Trophoblast cell (in vitro differentiated cells and primary cell): ENCODE measurements at regions not wholly inside any gene's neighbourhood (a gene's known extent, or its start where the extent isn't known, plus 50 kb on each side); places are given as distances from the start of the nearest gene placed in this dataset.

Experiments
- DNase-seq, 2 donors: peaks; one replicate each; pipeline ENCODE4 v3.0.0-alpha.2; 2016
- H2AFZ ChIP-seq: 2 replicates; pipeline ENCODE4 v1.6.1; 2013; ENCODE audit warnings: low read length, moderate library complexity, mild to moderate bottlenecking; ENCODE audit not compliant: insufficient read depth, poor library complexity
- H2AK5ac ChIP-seq: 2 replicates; pipeline ENCODE4 v1.6.1; 2013; ENCODE audit warnings: mild to moderate bottlenecking, low read length
- H2BK120ac ChIP-seq: 2 replicates; pipeline ENCODE4 v1.6.1; 2013; ENCODE audit warnings: low read length, mild to moderate bottlenecking, moderate library complexity; ENCODE audit not compliant: insufficient read depth, poor library complexity
- H2BK12ac ChIP-seq: 2 replicates; pipeline ENCODE4 v1.6.1; 2013; ENCODE audit warnings: mild to moderate bottlenecking, low read length, moderate library complexity
- H2BK5ac ChIP-seq: 2 replicates; pipeline ENCODE4 v1.6.1; 2013; ENCODE audit warnings: low read length, low read depth, moderate library complexity, mild to moderate bottlenecking; ENCODE audit not compliant: poor library complexity
- H3K14ac ChIP-seq: 2 replicates; pipeline ENCODE4 v1.6.1; 2013; ENCODE audit warnings: mild to moderate bottlenecking, low read length
- H3K18ac ChIP-seq: 2 replicates; pipeline ENCODE4 v1.6.1; 2013; ENCODE audit warnings: mild to moderate bottlenecking, low read length
- H3K23ac ChIP-seq: 2 replicates; pipeline ENCODE4 v1.6.1; 2013; ENCODE audit warnings: low read length
- H3K27ac ChIP-seq: 2 replicates; pipeline ENCODE4 v1.5.1; 2013; ENCODE audit warnings: low read depth, mild to moderate bottlenecking, inconsistent platforms, low read length, moderate library complexity
- H3K27me3 ChIP-seq: 2 replicates; pipeline ENCODE4 v1.6.1; 2013; ENCODE audit warnings: inconsistent platforms, mild to moderate bottlenecking, low read length, moderate library complexity; ENCODE audit not compliant: insufficient read depth
- H3K36me3 ChIP-seq, 2 experiments: 1 replicate in 1 of 2; 2 replicates in 1 of 2; pipeline ENCODE4 v1.6.1; 2013; ENCODE audit warnings: low read length in 2 of 2, mild to moderate bottlenecking in 2 of 2, moderate library complexity in 1 of 2; ENCODE audit not compliant: insufficient read depth in 2 of 2, control insufficient read depth in 1 of 2
- H3K4ac ChIP-seq: 2 replicates; pipeline ENCODE4 v1.6.1; 2013; ENCODE audit warnings: low read depth, mild to moderate bottlenecking, low read length, moderate library complexity
- H3K4me1 ChIP-seq, 2 experiments: 1 replicate in 1 of 2; 2 replicates in 1 of 2; pipeline ENCODE4 v1.6.1; 2013; ENCODE audit warnings: low read length in 2 of 2, mild to moderate bottlenecking in 2 of 2, moderate library complexity in 1 of 2; ENCODE audit not compliant: insufficient read depth in 2 of 2, control insufficient read depth in 1 of 2
- H3K4me2 ChIP-seq: 2 replicates; pipeline ENCODE4 v1.6.1; 2013; ENCODE audit warnings: inconsistent platforms, mild to moderate bottlenecking, low read length, moderate library complexity
- H3K4me3 ChIP-seq: 2 replicates; pipeline ENCODE4 v1.5.1; 2013; ENCODE audit warnings: mild to moderate bottlenecking, low read depth, low read length, inconsistent platforms
- H3K79me1 ChIP-seq: one replicate; pipeline ENCODE4 v1.6.1; 2013; ENCODE audit warnings: low read length
- H3K79me2 ChIP-seq: 2 replicates; pipeline ENCODE4 v1.6.1; 2013; ENCODE audit warnings: low read length, mild to moderate bottlenecking; ENCODE audit not compliant: control insufficient read depth, insufficient read depth, poor library complexity
- H3K9ac ChIP-seq: 2 replicates; pipeline ENCODE4 v1.6.1; 2013; ENCODE audit warnings: mild to moderate bottlenecking, low read length
- H3K9me3 ChIP-seq: 2 replicates; pipeline ENCODE4 v1.6.1; 2013; ENCODE audit warnings: low read depth, mild to moderate bottlenecking, control low read depth, inconsistent platforms, low read length; ENCODE audit not compliant: insufficient read depth
- H4K12ac ChIP-seq: 2 replicates; pipeline ENCODE4 v1.6.1; 2013; ENCODE audit warnings: low read depth, mild to moderate bottlenecking, low read length, moderate library complexity
- H4K8ac ChIP-seq: 2 replicates; pipeline ENCODE4 v1.6.1; 2013; ENCODE audit warnings: low read depth, mild to moderate bottlenecking, low read length, moderate library complexity
- H4K91ac ChIP-seq: one replicate; pipeline ENCODE4 v1.6.1; 2013; ENCODE audit warnings: low read depth, mild to moderate bottlenecking, low read length, moderate library complexity
- WGBS: extraction: QIAGEN DNeasy Blood & Tissue Kit; methylation state at CpG from one replicate; pipeline ENCODE4 v1.1.7; 2013; ENCODE audit warnings: missing lambda C conversion rate; ENCODE audit not compliant: insufficient read length, insufficient coverage; ENCODE audit errors: extremely low coverage; 5-methylcytosine and 5-hydroxymethylcytosine counted together

GRCh38 chr21:26758083-26758880 is 86.9 kb downstream of the ADAMTS1 start:
- Histone ChIP-seq H3K27me3 (no peaks in the 10 kb centered on the region), H2BK12ac (no peak overlapping the region), H3K4me3 (no peak overlapping the region), H4K12ac (no peak overlapping the region), H3K14ac (no peak overlapping the region), H3K4ac (no peak overlapping the region), H3K9ac (no peak overlapping the region), H3K4me1 (peaks cover 0 to 4% of the 10 kb centered on the region in 2 experiments), H2BK5ac (no peak overlapping the region), H3K36me3 (no peaks in the 10 kb centered on the region), H3K79me1 (peaks cover 9% of the 10 kb centered on the region), H3K9me3 (no peaks in the 10 kb centered on the region), H3K79me2 (no peaks in the 10 kb centered on the region), H3K27ac (no peak overlapping the region), H2AK5ac (no peak overlapping the region), H2BK120ac (no peak overlapping the region), H3K23ac (no peak overlapping the region), H4K91ac (no peak overlapping the region), H2AFZ (no peak overlapping the region), H4K8ac (no peak overlapping the region), H3K4me2 (no peak overlapping the region), H3K18ac (no peak overlapping the region)
- DNase-seq: peak in 1 of 2 donors; percentile 59
- no CpG with 5 or more reads among the region's 3 CpGs for WGBS

DNA sequence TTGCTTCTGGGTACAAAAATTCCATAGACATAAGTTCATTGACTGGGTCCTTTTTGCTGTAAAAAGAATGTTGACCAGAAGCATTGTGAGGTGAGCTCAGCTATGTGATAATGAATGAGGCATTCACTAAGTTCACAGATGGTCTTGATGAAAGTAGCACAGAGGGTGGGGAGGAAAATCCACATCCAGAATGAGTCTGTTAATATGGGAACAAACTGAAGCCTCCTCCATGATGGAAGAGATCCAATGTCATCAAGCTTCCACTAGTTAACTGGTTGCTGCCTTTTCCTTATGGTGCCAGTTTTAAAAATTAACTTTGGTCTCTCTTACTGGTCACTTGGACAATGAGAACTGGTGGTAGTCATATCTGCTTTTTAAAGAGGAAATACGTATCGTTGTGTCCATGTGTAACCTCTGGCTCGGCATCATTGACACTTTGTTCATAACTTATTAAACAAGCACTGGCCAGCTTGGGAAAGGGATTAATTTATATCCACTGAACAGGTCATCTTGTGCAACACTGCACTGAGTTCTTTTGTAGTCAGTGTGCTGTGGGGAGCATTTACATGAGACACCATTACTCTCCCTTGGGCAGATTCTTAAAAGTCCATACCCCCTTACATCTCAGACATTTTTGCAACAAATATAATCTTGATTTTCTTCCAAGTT is 88.6 kb downstream of the ADAMTS1 start:
- Histone ChIP-seq H2AK5ac (no peak overlapping the region), H2BK120ac (no peak overlapping the region), H4K8ac (no peak overlapping the region), H3K79me2 (no peaks in the 10 kb centered on the region), H4K91ac (no peak overlapping the region), H3K9me3 (no peaks in the 10 kb centered on the region), H3K79me1 (peaks cover 9% of the 10 kb centered on the region), H3K14ac (no peak overlapping the region), H3K27me3 (no peaks in the 10 kb centered on the region), H3K4me2 (no peak overlapping the region), H3K4ac (no peak overlapping the region), H3K9ac (no peak overlapping the region), H3K18ac (no peak overlapping the region), H3K23ac (no peak overlapping the region), H3K36me3 (no peaks in the 10 kb centered on the region), H2BK12ac (no peak overlapping the region), H3K4me1 (peaks cover 0 to 4% of the 10 kb centered on the region in 2 experiments), H2AFZ (no peak overlapping the region), H4K12ac (no peak overlapping the region), H2BK5ac (no peak overlapping the region), H3K4me3 (no peak overlapping the region), H3K27ac (no peak overlapping the region)
- peak; percentile 21 to 69 for DNase-seq
- no CpG with 5 or more reads among the region's 3 CpGs for WGBS

DNA sequence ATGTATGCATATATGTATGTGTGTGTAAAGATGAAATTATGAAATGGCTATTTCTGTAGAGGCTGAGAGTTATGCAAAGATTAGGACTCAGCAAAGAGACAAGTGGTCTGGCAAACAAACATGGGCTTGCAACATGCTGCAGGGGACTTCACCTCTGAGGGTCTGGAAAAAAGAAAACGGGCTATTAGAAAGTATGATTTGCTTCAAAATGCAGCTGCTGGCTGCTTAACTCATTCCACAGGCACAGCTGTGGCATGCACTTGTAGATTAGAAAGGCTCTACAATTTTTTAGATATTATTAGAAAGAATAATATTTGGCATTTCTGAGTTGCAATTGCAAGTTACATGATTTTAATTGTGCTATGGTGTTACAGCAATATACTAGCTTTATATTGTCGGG is 90.4 kb downstream of the ADAMTS1 start:
- H3K23ac ChIP-seq: no peak overlapping the region
- no CpG with 5 or more reads among the region's 2 CpGs for WGBS
- H4K12ac ChIP-seq: no peak overlapping the region

GRCh38 chr21:26753822-26754221 is 91.4 kb downstream of the ADAMTS1 start:
- Histone ChIP-seq H3K23ac (no peak overlapping the region), H2AK5ac (no peak overlapping the region), H3K79me1 (peaks cover 5% of the 10 kb centered on the region), H2BK5ac (no peak overlapping the region), H3K14ac (no peak overlapping the region), H3K4ac (no peak overlapping the region), H3K27ac (no peak overlapping the region), H3K9ac (no peak overlapping the region), H4K91ac (no peak overlapping the region), H3K18ac (no peak overlapping the region), H2AFZ (no peak overlapping the region), H2BK120ac (no peak overlapping the region), H3K4me3 (no peak overlapping the region), H4K12ac (no peak overlapping the region), H3K4me2 (no peak overlapping the region), H4K8ac (no peak overlapping the region), H3K79me2 (no peaks in the 10 kb centered on the region), H2BK12ac (no peak overlapping the region), H3K36me3 (no peaks in the 10 kb centered on the region), H3K9me3 (no peaks in the 10 kb centered on the region), H3K4me1 (peaks cover 0 to 4% of the 10 kb centered on the region in 2 experiments), H3K27me3 (no peaks in the 10 kb centered on the region)
- no CpG with 5 or more reads among the region's 4 CpGs for WGBS
- no peak for DNase-seq

More for the DNA sequence above, 90.4 kb downstream of the ADAMTS1 start:
- Histone ChIP-seq H3K27me3 (no peaks in the 10 kb centered on the region), H2BK5ac (no peak overlapping the region), H3K4me1 (peaks cover 0 to 4% of the 10 kb centered on the region in 2 experiments), H3K14ac (no peak overlapping the region), H4K8ac (no peak overlapping the region), H3K27ac (no peak overlapping the region), H3K79me1 (peaks cover 5% of the 10 kb centered on the region), H2BK12ac (no peak overlapping the region), H3K9ac (no peak overlapping the region), H2AFZ (no peak overlapping the region), H3K9me3 (no peaks in the 10 kb centered on the region), H3K4me2 (no peak overlapping the region), H4K91ac (no peak overlapping the region), H2AK5ac (no peak overlapping the region), H3K4me3 (no peak overlapping the region), H3K18ac (no peak overlapping the region), H3K36me3 (no peaks in the 10 kb centered on the region), H2BK120ac (no peak overlapping the region), H3K4ac (no peak overlapping the region), H3K79me2 (no peaks in the 10 kb centered on the region)
- peak in 1 of 2 donors; percentile 24 for DNase-seq
